HUDEP-2 (cell line): ENCODE measurements at regions not wholly inside any gene's neighbourhood (a gene's known extent, or its start where the extent isn't known, plus 50 kb on each side); places are given as distances from the start of the nearest gene placed in this dataset.
"Not testable (repeated sequence)": the region's sequence is repeated elsewhere in the genome, so short reads cannot be mapped to it uniquely, and the experiment has no call there.

Experiments used
- DNase-seq, 76 experiments: peaks; one replicate each; lab custom pipeline; 2025; ENCODE audit not compliant: unreplicated experiment in 76 of 76; lab: John Stamatoyannopoulos, UW

DNA sequence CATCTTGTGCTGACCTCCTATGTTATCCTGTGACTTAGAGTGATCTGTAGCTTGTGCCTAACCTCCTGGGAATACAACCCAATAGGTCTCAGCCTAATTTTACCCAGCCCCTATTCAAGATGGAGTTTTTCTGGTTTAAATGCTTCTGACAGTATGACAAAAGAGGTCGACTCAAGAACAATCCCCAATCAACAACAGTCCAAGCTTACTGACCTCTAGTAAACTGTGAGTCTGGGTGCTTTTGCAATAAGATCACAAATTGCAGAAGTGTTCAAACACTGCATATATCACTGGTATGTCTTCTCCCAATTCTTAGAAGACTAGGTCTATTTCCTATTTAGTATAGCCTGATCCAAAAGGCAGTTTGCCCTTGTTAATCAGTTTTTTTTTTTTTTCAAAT, 323.5 kb upstream of the PTGER4 start:
- no peak for DNase-seq

DNA sequence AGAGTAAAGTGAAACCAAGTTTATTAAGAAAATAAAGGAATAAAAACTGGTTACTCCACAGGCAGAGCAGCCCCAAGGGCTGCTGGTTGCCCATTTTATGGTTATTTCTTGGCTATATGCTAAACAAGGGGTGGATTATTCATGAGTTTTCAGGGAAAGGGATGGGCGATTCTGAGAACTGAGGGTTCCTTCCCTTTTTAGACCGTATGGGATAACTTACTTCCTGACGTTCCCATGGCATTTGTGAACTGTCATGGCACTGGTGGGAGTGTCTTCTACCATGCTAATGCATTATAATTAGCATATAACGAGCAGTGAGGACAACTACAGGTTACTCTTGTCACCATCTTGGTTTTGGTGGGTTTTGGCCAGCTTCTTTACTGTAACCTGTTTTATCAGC, 323.9 kb upstream of the PTGER4 start:
- no peak for DNase-seq

DNA sequence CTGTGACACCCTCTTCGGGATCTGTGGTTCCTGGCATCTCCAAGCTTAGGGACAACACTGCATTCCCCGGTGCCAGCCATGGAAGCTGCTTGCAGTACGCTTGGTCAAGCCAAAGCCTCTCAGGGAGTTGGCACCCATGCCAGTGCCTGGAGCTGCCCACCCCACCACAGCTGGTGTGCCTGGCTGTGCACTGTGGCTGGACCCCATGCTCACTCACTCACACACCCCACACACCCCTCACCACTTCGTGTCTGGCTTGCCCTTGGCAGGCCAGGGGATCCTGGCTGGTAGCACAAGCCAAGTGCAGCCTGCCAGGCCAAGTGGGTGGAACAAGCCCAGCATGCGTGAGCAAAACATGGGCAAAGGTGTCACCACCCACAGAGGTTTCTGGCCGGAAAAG, 324.5 kb upstream of the PTGER4 start:
- DNase-seq, result no peak

DNA sequence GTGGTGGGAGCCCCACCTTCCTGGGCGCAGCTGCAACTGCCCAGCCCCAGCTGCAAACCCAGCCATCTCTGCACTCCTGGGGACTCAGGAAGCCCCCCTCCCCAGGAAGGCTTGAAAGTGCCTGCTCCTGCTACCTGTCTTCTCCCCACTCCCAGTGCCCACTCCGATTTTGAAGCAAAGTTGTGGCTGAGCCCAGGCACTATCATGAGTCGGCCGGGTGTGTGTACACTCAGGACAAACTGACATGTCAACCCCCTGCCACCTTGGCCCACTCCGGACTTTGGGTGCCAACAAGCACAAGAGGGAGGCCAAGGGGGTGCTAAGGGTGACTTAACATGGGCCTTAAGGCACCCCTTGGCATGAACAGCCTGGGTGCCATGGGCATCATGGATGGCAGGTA, 325.5 kb upstream of the PTGER4 start:
- DNase-seq, result no peak

DNA sequence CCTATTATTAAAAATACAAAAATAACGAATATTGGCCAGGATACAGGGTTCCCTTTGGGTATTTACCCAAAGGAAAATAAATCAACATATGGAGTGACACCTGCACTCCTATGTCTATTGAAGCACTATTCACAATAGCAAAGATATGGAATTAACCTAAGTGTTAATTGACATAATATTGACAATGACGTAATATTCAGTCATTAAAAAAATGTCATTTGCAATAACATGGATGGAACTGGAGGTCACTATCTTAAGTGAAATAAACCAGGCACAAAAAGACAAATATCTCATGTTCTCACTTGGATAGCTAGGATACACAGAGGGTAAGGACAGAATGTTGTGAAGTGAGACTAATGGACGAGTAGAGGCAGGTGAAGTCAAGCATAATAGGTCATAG, 326.3 kb upstream of the PTGER4 start:
- no peak for DNase-seq

DNA sequence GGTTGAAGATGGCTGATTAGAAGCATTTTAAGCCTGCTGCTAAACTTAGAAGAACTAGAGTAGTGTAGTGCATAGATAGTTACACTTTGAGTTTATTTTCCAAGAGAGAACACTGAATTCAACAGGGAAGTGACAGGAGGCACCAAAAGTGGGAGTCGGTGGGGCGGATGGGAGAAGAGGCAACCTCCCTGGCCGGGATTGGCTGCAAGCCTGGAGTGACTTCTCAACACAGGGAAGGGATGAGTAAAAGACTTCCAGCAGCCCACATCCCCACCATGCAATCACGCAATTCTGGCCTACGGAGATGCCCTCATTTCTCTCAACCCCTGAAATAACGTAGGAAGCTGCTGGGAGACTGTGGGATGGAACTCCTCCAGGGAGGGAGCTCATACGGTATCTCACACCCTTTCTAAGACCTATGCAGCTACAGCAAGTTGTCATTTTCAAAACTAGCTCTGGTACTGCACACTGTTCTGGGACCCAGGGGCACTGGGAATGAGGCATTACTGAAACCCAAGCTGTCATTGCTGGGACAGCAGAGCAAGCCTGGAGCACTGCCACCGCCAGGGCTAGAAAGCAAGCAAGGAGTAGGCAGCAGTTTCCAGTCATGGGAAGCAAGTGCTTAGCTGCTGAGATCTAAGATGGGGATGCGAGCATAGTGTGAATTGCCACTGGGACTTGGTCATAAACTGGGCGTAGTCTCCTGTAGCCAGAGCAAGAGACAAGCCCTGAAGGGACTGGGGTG, 331.6 kb upstream of the PTGER4 start:
- no peak for DNase-seq

DNA sequence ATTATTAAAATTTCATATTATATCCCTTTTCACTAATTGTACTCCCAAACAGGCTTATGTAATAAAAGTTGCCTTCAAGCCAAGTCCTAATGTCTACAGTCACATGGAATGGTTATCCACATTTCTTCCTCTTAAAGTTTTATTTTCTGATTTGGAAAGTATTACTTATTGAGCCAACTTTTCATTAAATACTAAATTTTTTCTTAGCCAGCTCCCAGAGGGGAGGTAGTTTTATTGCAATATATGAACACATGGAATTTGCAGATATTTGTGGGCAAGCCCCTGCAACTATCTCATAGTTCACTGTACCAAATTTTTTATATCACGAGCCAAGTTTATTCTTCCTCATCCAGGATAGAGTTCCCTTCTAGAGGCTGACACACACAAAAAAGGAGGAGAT, 332.8 kb upstream of the PTGER4 start:
- DNase-seq, result no peak

DNA sequence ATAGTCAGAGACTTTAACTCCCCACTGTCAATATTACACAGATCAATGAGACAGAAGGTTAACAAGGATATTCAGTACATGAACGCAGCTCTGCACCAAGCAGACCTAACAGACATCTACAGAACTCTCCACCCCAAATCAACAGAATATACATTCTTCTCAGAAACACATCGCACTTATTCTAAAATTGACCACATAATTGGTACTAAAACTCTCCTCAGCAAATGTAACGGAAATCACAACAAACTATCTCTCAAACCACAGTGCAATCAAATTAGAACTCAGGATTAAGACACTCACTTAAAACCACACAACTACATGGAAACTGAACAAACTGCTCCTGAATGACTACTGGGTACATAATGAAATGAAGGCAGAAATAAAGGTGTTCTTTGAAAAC, 341.3 kb upstream of the PTGER4 start:
- not testable (repeated sequence) for DNase-seq

DNA sequence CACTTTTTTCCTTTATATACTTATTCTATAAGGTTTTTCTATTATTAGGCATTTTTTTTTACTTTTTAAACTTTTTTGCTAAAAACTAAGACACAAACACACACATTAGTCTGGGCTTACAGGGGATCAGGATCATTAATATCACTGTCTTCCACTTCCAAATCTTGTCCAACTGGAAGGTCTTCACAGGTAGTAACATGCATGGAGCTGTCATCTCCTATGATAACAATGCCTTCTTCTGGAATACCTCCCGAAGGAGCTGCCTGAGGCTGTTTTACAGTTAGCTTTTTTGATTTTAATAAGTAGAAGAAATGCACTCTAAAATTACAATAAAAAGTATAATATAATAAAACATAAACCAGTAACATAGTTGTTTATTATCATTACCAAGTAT, 345.5 kb upstream of the PTGER4 start:
- no peak for DNase-seq

DNA sequence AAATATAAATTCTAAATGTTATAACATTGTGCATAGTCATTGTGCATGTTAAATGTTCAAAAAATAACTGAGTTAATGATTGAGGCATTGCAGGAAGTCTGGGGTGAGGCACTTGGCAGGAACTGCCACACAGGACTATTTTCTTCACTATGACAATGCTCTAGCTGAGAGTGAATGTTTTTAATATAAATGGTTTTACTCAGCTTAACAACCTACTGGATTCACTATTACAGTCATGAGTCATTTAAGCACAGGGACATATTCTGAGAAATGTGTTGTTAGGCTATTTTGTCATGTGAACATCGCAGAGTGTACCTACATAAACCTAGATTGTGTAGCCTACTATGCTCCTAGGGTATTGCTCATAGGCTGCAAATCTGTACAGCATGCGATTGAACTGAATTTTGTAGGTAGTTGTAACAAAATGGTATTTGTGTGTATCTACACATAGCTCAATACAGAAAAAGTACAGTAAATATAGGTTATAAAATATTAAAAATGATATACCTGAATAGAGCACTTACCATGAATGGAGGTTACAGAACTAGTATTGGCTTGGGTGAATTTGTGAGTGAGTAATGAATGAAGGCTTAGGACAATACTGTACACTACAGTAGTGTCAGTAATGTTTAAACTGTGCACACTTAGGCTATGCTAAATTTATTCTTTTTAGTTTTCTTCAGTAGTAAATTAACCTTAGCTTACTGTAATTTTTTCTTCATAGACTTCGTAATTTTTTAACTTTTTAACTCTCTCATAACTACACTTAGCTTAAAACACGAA, 346.1 kb upstream of the PTGER4 start:
- DNase-seq, result no peak

DNA sequence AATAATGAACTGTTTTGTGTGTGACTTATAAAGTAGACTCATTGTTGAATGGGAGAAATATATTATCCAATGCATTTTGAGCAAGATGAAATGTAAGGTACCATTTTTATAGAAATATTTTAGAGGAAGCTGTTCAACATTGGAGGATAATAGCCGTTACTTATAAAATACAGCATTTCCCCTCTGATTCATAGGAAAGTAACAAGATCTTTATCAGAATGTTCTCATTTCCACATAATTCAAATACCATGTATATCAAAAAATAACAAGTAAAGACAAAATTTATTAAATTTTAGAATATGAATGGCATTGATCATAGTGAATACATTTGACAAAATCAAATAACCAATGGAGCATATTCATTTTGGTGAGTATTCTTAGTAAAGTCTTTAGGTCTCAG, 346.7 kb upstream of the PTGER4 start:
- DNase-seq, result no peak

DNA sequence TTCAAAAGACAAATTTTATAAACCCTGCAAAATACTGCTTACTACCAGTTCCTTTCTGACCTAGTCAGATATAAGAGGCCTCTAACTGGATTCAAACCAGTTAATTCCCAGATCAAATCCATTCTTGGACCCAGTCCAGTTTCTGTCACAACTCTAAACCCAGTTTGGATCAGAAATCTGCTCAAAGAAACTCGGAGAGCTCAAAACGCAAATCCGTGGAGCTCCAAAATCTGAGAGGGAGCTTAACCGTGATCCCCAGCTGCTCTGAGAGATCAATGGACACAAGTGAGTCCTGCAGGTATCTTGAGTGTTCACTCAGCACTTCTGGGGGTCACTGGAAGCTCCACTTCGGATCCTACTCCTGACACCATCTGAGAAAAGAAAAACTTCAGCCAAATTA, 348.1 kb upstream of the PTGER4 start:
- DNase-seq, result no peak

DNA sequence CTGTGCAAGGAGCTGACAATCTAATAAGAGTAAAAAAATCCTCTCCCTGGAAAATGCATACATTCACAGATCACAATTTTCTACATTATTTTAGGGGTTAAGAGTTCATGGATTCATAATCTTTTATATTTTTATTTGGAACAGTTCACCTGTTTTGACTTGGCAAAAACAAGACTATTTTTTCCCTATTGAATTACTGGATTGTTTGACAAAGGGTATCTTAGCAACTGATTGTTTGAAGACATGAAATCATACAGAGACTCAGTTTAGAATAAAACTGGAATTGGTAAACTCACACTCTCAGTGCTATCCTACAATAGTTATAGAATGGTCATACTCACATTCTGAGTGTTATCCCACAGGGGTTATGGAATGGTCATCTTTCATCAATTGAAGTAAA, 358.2 kb upstream of the PTGER4 start:
- DNase-seq, result no peak

DNA sequence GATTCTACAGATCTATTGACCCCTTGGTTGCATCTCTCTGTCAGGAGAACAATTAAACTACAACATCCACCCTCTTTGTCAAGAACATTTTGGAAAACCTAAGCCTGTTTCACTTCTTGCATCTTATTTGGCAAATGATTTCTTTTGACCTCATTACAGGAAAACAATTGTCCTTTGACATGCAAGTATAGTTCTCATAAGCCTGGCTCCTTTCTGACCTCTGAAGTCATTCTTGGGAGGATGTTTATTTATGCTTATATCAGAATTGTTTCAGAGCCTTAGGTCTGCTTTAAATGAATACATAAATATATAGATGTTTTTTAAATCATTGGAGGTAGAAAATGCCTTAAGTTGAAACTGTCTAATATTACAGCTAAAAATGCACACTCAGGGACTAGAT, 361.3 kb upstream of the PTGER4 start:
- no peak for DNase-seq

DNA sequence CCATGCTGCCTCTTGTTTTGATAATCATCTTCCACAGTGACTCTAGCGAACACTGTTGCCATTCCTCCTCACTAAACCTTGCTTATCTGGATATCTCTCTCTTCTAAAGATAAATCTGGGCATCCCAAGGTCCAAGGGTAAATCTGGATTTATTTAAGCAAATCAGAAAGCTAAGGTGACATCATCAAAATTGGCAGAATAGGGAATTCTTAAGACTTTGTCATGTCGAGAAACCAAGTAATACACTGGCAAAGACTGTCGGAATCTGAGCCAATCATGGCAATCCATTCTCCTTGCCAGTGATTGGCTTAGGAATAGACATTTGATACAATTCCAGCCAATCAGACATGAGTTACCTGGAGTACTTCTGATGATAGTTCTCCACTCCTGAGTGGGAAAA, 362.7 kb upstream of the PTGER4 start:
- DNase-seq, result no peak

DNA sequence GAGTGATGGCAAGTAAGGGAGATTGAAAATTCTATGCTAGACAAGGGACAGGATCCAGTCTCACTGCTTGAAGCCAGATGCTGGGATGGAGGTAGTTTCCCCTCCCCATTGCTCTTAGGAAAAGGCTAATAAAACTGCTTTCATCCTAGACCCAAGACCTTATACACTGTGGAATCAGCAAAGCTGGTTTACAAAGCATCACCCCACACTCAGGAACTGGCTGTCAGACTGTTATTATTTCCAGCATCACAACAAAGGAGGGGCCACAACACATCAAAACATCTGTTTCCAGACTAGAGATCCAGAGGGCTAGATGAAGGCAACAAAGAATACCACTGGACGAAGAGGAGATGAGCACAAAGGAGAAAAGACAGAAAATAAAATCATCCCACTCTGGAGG, 364.6 kb upstream of the PTGER4 start:
- DNase-seq, result no peak

DNA sequence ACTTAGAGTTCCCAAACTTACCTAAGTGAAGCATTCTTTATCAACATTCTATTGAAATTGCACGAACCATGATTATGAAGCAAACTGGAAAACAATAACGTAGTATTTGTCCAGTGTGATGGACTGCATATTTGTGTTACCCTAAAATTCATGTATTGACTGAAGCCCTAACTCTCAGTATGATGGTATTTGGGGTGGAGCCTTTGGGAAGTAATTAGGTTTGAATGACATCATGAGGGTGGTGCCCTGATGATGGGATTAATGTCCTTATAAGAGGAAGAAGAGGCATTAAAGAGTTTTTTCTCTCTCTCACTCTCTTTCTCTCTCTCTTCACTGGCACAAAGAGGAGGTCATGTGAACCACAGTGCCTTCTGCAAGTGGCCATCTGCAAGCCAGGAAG, 365.4 kb upstream of the PTGER4 start:
- DNase-seq, result no peak

DNA sequence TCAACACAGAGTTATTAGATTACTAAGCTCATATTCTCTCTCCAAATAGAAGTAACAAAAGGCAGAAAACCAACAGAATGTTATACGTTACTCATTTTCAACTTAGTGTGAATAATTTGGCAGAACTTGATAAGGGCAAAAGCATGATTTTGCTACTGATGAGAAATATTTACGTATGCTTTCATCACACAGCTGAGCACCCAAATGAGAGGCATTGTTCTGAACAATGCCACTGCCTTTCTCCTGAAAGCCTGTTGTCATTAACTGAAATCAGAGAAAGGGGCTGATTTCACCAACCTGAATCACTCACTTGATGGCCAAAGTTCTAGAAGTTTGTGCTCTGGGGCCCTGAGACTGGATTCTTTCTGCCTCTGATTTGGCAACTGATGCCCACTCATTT, 367.5 kb upstream of the PTGER4 start:
- no peak for DNase-seq

DNA sequence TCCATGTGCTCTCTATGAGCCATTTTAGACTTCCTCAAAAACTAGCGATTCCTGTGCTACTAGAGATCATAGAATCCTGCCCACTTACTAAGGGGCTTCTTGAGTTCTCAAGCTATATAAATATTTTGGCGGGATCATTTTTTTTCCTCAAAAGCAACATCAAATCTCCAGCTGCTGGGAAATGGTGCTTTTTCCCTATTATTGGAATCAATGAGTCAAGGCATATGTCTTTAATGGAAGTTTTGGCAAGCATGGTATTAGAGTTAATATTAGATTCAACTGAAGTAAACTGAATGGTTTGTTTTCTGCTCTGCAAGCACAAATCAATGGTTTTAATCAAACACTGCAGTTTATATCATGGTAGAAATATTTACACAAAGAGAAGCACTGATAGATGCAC, 369.9 kb upstream of the PTGER4 start:
- no peak for DNase-seq

DNA sequence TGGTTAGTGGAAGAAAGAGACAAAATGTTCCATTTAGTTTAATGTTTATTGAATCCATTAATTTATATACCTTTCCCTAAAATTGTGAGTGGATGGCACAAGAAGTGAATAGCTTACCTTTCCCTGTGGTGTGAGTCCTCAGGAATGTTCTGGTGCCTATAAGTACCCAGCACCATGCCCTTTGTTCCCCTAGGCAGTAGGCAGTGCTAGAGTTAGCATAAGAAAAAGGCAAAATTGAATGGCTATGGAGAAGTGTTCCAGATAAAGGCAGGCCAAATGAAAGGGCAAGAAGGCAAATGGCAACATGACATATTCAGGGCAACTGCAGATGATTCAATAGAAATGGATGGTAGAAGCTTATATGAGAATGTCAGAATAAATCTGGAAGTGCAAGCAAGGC, 370.8 kb upstream of the PTGER4 start:
- DNase-seq, result no peak

DNA sequence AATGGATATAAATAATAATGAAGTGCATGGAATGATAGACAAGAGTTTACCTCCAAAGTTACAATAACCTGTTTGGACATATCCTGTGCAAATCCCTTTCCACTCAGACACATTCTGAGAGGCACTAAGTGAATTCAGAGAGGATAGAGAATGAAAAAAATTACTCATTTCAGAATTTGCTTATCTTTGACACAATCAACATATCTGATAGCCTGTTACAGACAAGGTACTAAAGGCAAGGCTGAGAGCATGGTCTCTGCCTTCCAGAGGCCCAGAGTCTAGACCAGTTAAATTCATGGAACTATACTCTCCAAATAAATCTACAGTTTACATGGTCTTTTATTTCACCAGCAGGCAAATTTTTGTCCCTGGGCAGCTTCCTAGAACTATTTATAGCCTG, 371.8 kb upstream of the PTGER4 start:
- no peak for DNase-seq

DNA sequence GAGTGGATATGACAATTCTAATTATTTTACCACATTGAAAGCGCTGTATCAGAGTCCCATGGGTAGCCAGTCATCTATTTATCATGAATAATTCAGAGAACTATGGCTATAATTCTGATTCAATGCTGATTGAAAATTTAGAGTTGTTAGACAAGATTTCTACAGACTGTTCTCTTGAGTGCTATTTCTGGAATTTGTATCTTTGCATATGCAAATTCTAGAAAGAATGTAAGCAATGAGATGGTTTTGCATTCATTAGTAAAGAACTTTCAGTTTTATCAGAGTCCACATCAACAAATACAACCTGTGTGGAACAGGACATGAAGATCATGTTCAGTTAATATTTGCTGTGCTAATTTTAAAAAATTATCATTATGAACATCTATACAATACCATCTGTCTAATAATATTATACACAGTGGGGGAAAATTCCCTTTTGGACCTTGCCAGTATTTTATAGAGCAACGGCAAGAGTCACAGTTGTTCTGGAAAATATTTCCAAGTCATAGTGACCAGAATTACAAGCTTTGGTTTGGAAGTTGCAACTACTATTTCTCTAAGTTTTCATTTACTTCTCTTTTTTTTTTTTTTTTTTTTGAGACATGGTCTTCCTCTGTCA, 372.7 kb upstream of the PTGER4 start:
- no peak for DNase-seq
